Chondrocyte (in vitro differentiated cells): ENCODE measurements at regions not wholly inside any gene's neighbourhood (a gene's known extent, or its start where the extent isn't known, plus 50 kb on each side); places are given as distances from the start of the nearest gene placed in this dataset.

Experiments used
- DNase-seq: peaks from one replicate; pipeline ENCODE4 v3.0.0; 2021; ENCODE audit warnings: mixed read lengths, low spot score
- H3K27ac Mint-ChIP-seq: one replicate; pipeline ENCODE4 v1.8.0; 2021; ENCODE audit warnings: mild to moderate bottlenecking, moderate library complexity, mixed read lengths; ENCODE audit not compliant: unreplicated experiment
- H3K27me3 Mint-ChIP-seq: 2 replicates; pipeline ENCODE4 v1.8.0; 2021; ENCODE audit warnings: low read depth, mixed read lengths
- H3K36me3 Mint-ChIP-seq: 2 replicates; pipeline ENCODE4 v1.8.0; 2021; ENCODE audit warnings: low read depth, mixed read lengths
- H3K4me1 Mint-ChIP-seq: 2 replicates; pipeline ENCODE4 v1.8.0; 2021; ENCODE audit warnings: low read depth, mild to moderate bottlenecking, mixed read lengths
- H3K4me3 Mint-ChIP-seq: one replicate; pipeline ENCODE4 v1.8.0; 2021; ENCODE audit warnings: mild to moderate bottlenecking, moderate library complexity, mixed read lengths; ENCODE audit not compliant: unreplicated experiment
- H3K9me3 Mint-ChIP-seq: 2 replicates; pipeline ENCODE4 v1.8.0; 2021; ENCODE audit warnings: low read depth, mixed read lengths
- CTCF ChIP-seq: fragments of 200-600 bp; sonication (generic); IDR thresholded peaks from 2 replicates; pipeline ENCODE4 v1.5.0; 2021; ENCODE audit warnings: antibody characterized with exemption, mild to moderate bottlenecking, moderate library complexity

DNA sequence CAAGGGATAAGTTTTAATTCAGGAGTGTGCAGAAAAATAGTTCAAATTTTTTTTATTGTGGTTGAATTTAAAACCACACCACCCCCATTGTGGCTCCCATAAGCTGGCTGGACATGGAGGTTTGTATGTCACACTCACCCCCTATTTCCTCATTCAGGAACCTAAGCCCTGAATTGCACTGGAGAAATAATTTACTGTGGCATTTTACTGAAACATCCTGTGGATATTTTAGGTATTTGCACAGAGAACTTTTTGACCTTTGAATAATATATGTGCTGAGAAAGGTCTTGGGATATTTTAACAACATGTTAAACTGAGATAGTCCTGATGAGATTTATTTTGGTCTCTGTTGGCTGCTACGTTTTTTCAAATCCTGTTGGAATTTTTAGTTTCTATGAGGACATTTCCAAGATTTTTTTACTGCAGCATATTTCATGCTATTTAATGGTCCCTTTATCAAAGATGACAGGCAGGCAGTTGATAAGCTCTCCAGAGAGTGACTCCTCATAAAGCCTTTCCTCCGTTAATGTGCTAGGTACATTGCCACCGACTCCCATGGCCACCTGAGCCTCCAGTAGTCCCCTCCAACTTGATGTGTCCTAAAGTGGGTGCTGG is 51.2 kb upstream of the PALM2AKAP2 start:
- TF ChIP-seq CTCF: no peak
- Mint-ChIP-seq H3K27ac (peak overlapping the region; percentile 6), H3K27me3 (no peaks in the 10 kb centered on the region), H3K4me3 (no peak overlapping the region), H3K4me1 (peaks cover 28% of the 10 kb centered on the region), H3K36me3 (no peaks in the 10 kb centered on the region), H3K9me3 (no peaks in the 10 kb centered on the region)
- no peak for DNase-seq

- no peaks in the 10 kb centered on the region for H3K9me3 Mint-ChIP-seq
Observed at GRCh38 chr9:109729513-109729912, 50.5 kb upstream of the PALM2AKAP2 start.

More at GRCh38 chr9:109729513-109729912, 50.5 kb upstream of the PALM2AKAP2 start:
- DNase-seq: no peak
- no peak for TF ChIP-seq CTCF
- Mint-ChIP-seq H3K4me1 (peaks cover 32% of the 10 kb centered on the region), H3K36me3 (no peaks in the 10 kb centered on the region), H3K27ac (no peak overlapping the region), H3K4me3 (no peak overlapping the region), H3K27me3 (no peaks in the 10 kb centered on the region)
